ENCODE measurements at regions not wholly inside any gene's neighbourhood (a gene's known extent, or its start where the extent isn't known, plus 50 kb on each side); places are given as distances from the start of the nearest gene placed in this dataset.

DNA sequence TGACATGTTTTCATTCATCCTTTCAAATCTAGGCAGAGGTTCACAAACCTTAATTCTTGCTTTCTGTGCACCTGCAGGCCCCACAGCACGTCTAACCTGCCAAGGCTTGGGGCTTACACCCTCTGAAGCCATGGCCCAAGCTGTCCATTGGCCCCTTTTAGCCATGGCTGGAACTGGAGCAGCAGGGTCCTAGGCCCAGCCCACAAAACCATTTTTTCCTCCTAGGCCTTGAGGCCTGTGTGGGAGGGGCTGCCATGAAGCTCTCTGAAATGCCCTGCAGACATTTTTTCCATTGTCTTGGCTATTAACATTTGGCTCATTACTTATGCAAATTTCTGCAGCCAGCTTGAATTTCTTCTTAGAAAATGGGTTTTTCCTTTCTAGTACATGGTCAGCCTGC is 547.5 kb downstream of the KCNH5 start:
- in situ Hi-C loops (cut with MboI) (no loop called here), intact Hi-C loops (cut with micrococcal nuclease) (no loop called here)
- no peak for TF ChIP-seq RBM25 (IDR thresholded peaks at IDR 0.05; ENCODE audit: low read depth, low read length, severe bottlenecking)
- TF ChIP-seq NCOA1 (IDR thresholded peaks at IDR 0.05; ENCODE audit: low read depth): no peak
- TF ChIP-seq, protein P1, sequence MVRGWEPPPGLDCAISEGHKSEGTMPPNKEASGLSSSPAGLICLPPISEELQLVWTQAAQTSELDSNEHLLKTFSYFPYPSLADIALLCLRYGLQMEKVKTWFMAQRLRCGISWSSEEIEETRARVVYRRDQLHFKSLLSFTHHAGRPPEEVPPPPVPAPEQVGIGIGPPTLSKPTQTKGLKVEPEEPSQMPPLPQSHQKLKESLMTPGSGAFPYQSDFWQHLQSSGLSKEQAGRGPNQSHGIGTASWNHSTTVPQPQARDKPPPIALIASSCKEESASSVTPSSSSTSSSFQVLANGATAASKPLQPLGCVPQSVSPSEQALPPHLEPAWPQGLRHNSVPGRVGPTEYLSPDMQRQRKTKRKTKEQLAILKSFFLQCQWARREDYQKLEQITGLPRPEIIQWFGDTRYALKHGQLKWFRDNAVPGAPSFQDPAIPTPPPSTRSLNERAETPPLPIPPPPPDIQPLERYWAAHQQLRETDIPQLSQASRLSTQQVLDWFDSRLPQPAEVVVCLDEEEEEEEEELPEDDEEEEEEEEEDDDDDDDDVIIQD (CRISPR knock-in tag; IDR thresholded peaks at IDR 0.05): no peak
- no peak for TF ChIP-seq XRCC3 (IDR thresholded peaks at IDR 0.05)
- no peak for TF ChIP-seq SRSF7 (optimal IDR thresholded peaks at IDR 0.05; ENCODE audit: low read depth, low read length)
- no peak for TF ChIP-seq GATA2 (CRISPR knock-in tag; IDR thresholded peaks at IDR 0.05)
- TF ChIP-seq ZSCAN29 (IDR thresholded peaks at IDR 0.05): no peak
- TF ChIP-seq, protein P2, sequence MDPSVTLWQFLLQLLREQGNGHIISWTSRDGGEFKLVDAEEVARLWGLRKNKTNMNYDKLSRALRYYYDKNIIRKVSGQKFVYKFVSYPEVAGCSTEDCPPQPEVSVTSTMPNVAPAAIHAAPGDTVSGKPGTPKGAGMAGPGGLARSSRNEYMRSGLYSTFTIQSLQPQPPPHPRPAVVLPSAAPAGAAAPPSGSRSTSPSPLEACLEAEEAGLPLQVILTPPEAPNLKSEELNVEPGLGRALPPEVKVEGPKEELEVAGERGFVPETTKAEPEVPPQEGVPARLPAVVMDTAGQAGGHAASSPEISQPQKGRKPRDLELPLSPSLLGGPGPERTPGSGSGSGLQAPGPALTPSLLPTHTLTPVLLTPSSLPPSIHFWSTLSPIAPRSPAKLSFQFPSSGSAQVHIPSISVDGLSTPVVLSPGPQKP (CRISPR knock-in tag; IDR thresholded peaks at IDR 0.05): no peak
- no peak for TF ChIP-seq ZNF347 (CRISPR knock-in tag; IDR thresholded peaks at IDR 0.05; ENCODE audit: low read depth)
- TF ChIP-seq LCOR (CRISPR knock-in tag; IDR thresholded peaks at IDR 0.05): no peak
- no peak for TF ChIP-seq TRIM24 (IDR thresholded peaks at IDR 0.05)
- TF ChIP-seq MEF2D (tag; conservative IDR thresholded peaks at IDR 0.05; ENCODE audit: low read depth): no peak
- TF ChIP-seq KDM4B (IDR thresholded peaks at IDR 0.05; ENCODE audit: borderline replicate concordance in 2 of 2, low read depth in 1 of 2): no peak
- TF ChIP-seq PCBP1 (IDR thresholded peaks at IDR 0.05; ENCODE audit: low read depth, low read length, poor library complexity, severe bottlenecking): no peak
- POLR2A ChIA-PET: no interaction called here
- Histone ChIP-seq H2AFZ (ENCODE audit: low read depth, low read length) (no peak overlapping the region), H3K79me2 (ENCODE audit: control insufficient read depth, insufficient read depth, low read length) (no peaks in the 10 kb centered on the region), H3K27me3 (ENCODE audit: control insufficient read depth in 2 of 2, insufficient read depth in 2 of 2, low read length in 2 of 2) (no peaks in the 10 kb centered on the region), H3K9me1 (ENCODE audit: control insufficient read depth, insufficient read depth, low read length) (no peaks in the 10 kb centered on the region), H3K27ac (ENCODE audit: extremely low read depth, low read depth, low read length) (no peak overlapping the region), H3K36me3 (ENCODE audit: control insufficient read depth, insufficient read depth, low read length) (no peaks in the 10 kb centered on the region), H3K4me2 (ENCODE audit: insufficient read depth, low read length) (no peak overlapping the region), H3K9me3 (replicated peaks; ENCODE audit: control insufficient read depth, insufficient read depth, low read depth, low read length) (no peaks in the 10 kb centered on the region), H3K4me1 (replicated peaks in 1 of 2; ENCODE audit: control insufficient read depth in 2 of 2, insufficient read depth in 2 of 2, low read length in 2 of 2) (no peaks in the 10 kb centered on the region), H3K9ac (ENCODE audit: insufficient read depth in 1 of 2, low read depth in 2 of 2, low read length in 2 of 2) (no peak overlapping the region), H3K4me3 (no peak overlapping the region), H4K20me1 (replicated peaks; ENCODE audit: control insufficient read depth, insufficient read depth, low read length) (no peaks in the 10 kb centered on the region)
- ATAC-seq: no peak
- FAIRE-seq: no peak
- CTCF ChIA-PET (ENCODE audit: low intra/inter-chr PET ratio): no interaction called here
- WGBS (ENCODE audit: insufficient coverage, low coverage, missing lambda C conversion rate): no CpG with 5 or more reads among the region's 1 CpG
- DNase-seq (ENCODE audit: extremely low read depth in 1 of 4, low spot score in 3 of 4): no peak
- BruUV-seq (replicated peaks): no TSS peak
